Motor neuron (in vitro differentiated cells): ENCODE measurements at regions not wholly inside any gene's neighbourhood (a gene's known extent, or its start where the extent isn't known, plus 50 kb on each side); places are given as distances from the start of the nearest gene placed in this dataset.

Experiments used
- ATAC-seq, 8 experiments: fragments of 200-7000 bp; cut with Tn5 transposase; replicated peaks in 6 of 8; 2 replicates each; pipeline ENCODE4 v1.8.0; 2021; ENCODE audit warnings: mild to moderate bottlenecking in 8 of 8, moderate library complexity in 8 of 8
- H3K27ac ChIP-seq, 2 donors: fragments of 250-450 bp; sonication (Bioruptor Pico); 2 replicates each; pipeline ENCODE4 v1.9.0; 2021; ENCODE audit warnings: antibody characterized with exemption in 2 of 2, mild to moderate bottlenecking in 2 of 2, moderate library complexity in 1 of 2
- H3K4me1 ChIP-seq, 2 donors: fragments of 250-450 bp; sonication (Bioruptor Pico); replicated peaks in 1 of 2; 2 replicates each; pipeline ENCODE4 v1.6.1; 2021; ENCODE audit warnings: antibody characterized with exemption in 2 of 2, mild to moderate bottlenecking in 2 of 2, moderate library complexity in 1 of 2
- H3K4me3 ChIP-seq, 5 donors: fragments of 250-450 bp; sonication (Bioruptor Pico); 2 replicates each; pipeline ENCODE4 v1.9.0; 2021; ENCODE audit warnings: antibody characterized with exemption in 5 of 5, mild to moderate bottlenecking in 5 of 5, moderate library complexity in 4 of 5
- WGBS, 10 experiments: fragments of 450-650 bp; shearing (Covaris generic); methylation state at CpG; one replicate each; pipeline ENCODE4 v1.0.0; 2022; 5-methylcytosine and 5-hydroxymethylcytosine counted together
- in situ Hi-C, 9 experiments: fragments of 400-800 bp; cut with MboI; loops; one replicate each; pipeline ENCODE4 v1.15.0; 2021; ENCODE audit warnings: low sequenced_read_pairs in 9 of 9, low pct_unique_long_range_greater_than_20kb in 2 of 9; ENCODE audit not compliant: unreplicated experiment in 9 of 9

- no peak for ATAC-seq
- Histone ChIP-seq H3K27ac (no peak overlapping the region), H3K4me1 (peaks cover 0 to 3% of the 10 kb centered on the region in 2 donors), H3K4me3 (no peak overlapping the region)
- 0 to 100% (median 78%) methylated on average over 1 to 3 of the region's 3 CpGs; no CpG with 5 or more reads in 2 of the 10 experiments for WGBS, 10 experiments
- in situ Hi-C loops: no loop called here
These were observed 88.7 kb downstream of the ASCL1 start for GRCh38 chr12:103046154-103046553.

DNA sequence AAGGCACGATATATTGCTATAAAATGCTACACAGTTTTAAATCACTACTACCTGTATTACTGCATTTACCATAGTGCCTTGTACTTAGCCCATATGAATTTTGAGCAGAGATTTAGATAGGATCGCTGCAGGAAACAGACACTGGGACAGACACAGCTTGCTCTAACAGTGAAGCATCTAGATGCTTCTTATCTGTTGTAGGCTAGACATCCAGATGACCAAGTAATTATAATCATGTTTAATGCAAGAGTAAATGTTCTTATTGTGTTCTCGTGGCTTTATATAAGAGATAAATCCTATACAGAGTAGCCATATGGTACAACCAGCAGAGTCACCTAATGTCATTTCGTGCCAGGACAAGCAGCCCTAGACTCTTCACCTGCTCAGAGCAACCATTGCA is 92.8 kb downstream of the ASCL1 start:
- Histone ChIP-seq H3K4me3 (no peak overlapping the region), H3K27ac (no peak overlapping the region), H3K4me1 (no peaks in the 10 kb centered on the region)
- 0 to 100% (median 82%) methylated on average over 1 to 4 of the region's 4 CpGs for WGBS, 10 experiments
- in situ Hi-C loops: no loop called here
- no peak for ATAC-seq

DNA sequence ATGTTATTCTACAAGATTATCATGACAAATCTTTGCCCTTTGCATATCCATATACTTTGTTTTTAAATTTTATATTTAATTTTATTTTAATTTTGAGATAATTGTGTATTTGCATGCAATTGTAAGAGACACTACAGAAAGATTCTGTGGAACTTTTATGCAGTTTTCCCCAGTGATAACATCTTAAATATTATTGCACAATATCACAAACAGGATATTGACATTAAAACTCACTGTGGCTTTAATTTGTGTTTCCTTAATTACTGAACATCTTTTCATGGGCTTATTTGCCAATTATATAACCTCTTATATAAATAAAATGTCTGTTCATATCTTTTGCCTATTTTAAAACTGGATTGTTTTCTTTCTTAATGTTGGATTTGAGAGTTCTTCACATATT is 95.6 kb downstream of the ASCL1 start:
- Histone ChIP-seq H3K4me1 (no peaks in the 10 kb centered on the region), H3K27ac (no peak overlapping the region), H3K4me3 (no peak overlapping the region)
- in situ Hi-C loops: no loop called here
- ATAC-seq: no peak

DNA sequence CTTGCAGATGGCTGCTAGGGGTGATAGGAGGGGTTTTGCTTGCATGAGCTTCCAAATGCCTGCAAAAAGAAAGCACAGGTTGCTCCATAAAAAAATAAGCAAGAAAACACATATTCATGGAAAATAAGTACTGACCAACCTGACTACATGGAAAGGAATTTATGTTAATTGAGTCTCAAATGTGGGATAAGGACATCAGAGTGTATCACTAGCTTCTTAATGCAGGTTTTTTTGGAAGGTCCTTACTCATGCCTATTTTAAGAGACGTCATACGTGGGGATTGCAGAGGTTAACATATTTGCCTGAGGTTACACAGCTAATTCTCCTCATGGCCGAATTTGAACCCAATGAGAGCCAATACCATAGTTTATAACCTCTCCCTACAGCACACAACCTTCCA is 116.2 kb downstream of the ASCL1 start:
- 0 to 100% (median 80%) methylated on average over 1 to 3 of the region's 3 CpGs; no CpG with 5 or more reads in 3 of the 10 experiments for WGBS, 10 experiments
- no peak overlapping the region for H3K27ac ChIP-seq
- in situ Hi-C loops: no loop called here
- peak in 3 of 8 experiments; percentile 57 to 92 (median 84) for ATAC-seq
- no peak overlapping the region for H3K4me3 ChIP-seq
- H3K4me1 ChIP-seq: no peaks in the 10 kb centered on the region

DNA sequence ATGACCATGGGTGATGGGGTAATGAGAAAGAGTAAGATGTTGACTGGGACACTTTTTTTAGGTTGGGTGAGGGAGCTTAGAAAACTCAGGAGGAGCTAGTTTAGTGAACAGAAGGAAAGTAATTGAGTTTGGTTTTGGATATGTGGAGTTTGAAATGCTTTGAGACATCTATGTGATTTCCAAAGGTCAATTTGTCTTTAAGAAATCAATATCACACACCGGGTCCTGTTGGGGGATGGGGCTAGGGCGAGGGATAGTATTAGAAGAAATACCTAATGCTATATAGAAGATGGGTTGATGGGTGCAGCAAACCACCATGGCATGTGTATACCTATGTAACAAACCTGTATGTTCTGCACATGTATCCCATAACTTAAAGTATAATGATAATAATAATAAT is 118.4 kb downstream of the ASCL1 start:
- no peak for ATAC-seq
- WGBS, 10 experiments: 0 to 92% (median 43%) methylated on average over 1 to 2 of the region's 2 CpGs; no CpG with 5 or more reads in 2 of the 10 experiments
- H3K4me3 ChIP-seq: no peak overlapping the region
- H3K4me1 ChIP-seq: no peaks in the 10 kb centered on the region
- no peak overlapping the region for H3K27ac ChIP-seq
- in situ Hi-C loops: no loop called here

DNA sequence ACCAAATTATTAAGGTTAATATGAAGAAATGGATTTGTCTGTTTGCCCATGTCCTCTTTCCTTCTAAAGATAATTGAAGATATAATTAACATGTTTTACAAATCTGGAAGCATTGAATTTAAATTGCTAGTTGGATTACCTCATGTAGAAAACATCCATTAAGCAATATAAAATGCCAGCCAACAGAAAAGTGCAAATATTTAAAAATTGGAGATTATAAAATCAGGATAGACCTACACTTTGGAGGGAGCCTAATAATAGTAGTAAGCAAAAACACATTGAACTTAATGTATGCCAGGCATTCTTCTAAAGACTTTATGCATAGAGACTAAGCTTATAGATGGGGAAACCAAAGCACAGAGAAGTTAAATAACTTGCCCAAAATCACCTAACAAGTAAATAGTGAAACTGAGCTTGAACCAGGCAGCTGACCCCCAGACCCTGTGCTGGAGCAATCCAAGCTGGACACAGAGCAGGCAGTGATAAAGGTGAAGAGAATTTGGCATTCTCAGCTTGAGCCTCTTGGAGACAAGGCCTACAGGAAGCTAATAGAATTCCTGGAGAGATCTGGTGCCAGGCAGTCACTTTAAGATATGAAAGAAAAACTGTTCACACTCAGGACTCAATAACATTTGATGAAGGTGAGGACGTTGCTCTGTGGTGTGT is 119.8 kb downstream of the ASCL1 start:
- H3K4me1 ChIP-seq: no peaks in the 10 kb centered on the region
- in situ Hi-C loops: no loop called here
- H3K27ac ChIP-seq: no peak overlapping the region
- no peak for ATAC-seq
- 0 to 100% (median 82%) methylated on average over 1 of the region's 1 CpG; no CpG with 5 or more reads in 2 of the 10 experiments for WGBS, 10 experiments
- H3K4me3 ChIP-seq: no peak overlapping the region

GRCh38 chr12:103085541-103085940 is 128.1 kb downstream of the ASCL1 start:
- H3K4me3 ChIP-seq: no peak overlapping the region
- 0 to 95% (median 68%) methylated on average over 2 to 5 of the region's 5 CpGs for WGBS, 10 experiments
- in situ Hi-C loops: no loop called here
- H3K4me1 ChIP-seq: peaks cover 0 to 3% of the 10 kb centered on the region in 2 donors
- ATAC-seq: no peak
- no peak overlapping the region for H3K27ac ChIP-seq

GRCh38 chr12:103086471-103086870 is 129.0 kb downstream of the ASCL1 start:
- ATAC-seq: no peak
- WGBS, 10 experiments: 6 to 95% (median 80%) methylated on average over 2 to 6 of the region's 6 CpGs
- Histone ChIP-seq H3K4me1 (peaks cover under 1 to 10% of the 10 kb centered on the region in 2 donors), H3K4me3 (no peak overlapping the region), H3K27ac (no peak overlapping the region)
- in situ Hi-C loops: no loop called here

- no peak for ATAC-seq
- no peak overlapping the region for H3K27ac ChIP-seq
- no peak overlapping the region for H3K4me3 ChIP-seq
- 0 to 100% (median 42%) methylated on average over 1 to 3 of the region's 3 CpGs; no CpG with 5 or more reads in 4 of the 10 experiments for WGBS, 10 experiments
- in situ Hi-C loops: no loop called here
- peaks cover 7 to 10% of the 10 kb centered on the region in 2 donors for H3K4me1 ChIP-seq
These were observed 136.1 kb downstream of the ASCL1 start for GRCh38 chr12:103093499-103094106.

DNA sequence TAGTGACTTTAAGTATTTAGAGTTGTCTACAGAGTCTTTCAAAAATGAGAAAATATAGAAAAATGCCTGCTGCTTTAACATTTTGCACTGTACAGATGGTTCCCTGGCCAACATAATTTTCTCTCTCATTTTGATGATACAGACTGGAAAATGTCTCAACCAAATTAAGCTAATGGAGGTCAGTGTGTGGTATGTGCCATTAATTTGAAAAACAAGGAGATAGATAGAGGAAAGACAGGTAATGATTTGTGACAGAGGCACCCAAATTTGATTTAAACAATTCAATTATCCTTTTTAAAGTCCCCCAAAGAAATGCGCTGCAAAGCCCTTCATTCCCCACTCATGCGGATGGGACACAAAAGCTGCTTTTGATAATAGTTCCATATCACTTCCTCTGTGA is 140.0 kb downstream of the ASCL1 start:
- ATAC-seq: no peak
- WGBS, 10 experiments: 100% methylated on average over 1 of the region's 2 CpGs; no CpG with 5 or more reads in 9 of the 10 experiments
- in situ Hi-C loops: no loop called here
- no peak overlapping the region for H3K27ac ChIP-seq
- H3K4me3 ChIP-seq: no peak overlapping the region
- no peaks in the 10 kb centered on the region for H3K4me1 ChIP-seq

DNA sequence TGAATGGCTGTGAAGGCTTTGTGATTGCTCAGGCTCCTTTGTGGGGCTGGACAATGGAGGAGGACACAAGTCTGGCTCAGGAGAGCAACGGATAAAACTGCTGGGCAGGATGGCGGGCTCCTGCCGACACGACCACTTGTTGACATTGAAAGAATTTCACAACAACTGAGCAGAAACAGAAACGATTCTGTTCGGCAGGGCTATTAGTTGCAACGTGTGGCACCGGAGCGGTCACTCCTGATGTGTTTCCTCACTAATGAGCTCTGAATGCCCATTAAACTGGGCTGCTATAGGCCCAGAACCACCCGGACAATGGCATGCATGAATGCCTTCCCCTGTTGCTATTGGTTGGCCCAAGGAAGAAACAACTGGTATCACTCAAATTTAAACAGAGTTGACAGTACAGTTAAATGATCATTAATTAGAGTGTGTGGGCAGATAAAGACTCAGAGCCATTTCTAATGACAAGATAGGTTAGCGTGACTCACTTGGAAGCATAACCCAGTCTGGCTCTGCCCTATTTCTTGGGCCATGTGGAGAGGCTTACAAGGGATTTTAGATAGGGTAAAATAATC is 142.9 kb downstream of the ASCL1 start:
- no peak overlapping the region for H3K4me3 ChIP-seq

DNA sequence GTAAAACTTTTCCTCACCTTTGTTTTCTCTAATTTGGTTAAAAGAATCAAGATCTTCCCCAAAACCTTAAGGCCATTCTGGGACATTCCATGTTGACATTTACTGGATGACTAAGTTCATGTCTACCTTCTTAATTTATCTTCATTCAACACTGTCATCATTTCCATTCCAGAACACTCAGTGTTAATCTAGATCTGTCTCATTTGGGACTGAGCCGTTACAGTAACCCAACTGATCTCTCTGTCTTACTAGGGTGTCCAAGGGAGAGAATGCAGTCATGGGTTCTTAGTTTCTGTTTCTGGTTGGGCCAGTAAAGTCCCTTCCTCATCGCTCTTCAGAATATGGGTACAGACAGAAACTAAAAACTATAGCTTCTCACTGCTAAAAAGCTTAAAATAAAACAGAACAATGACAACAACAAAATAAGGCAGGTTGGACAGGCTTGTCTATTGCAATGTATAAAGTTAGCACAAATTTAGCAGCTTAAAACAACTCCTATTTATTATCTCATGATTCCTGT is 144.8 kb downstream of the ASCL1 start:
- WGBS, 10 experiments: 0 to 100% (median 79%) methylated on average over 1 to 2 of the region's 2 CpGs; no CpG with 5 or more reads in 1 of the 10 experiments
- no peak for ATAC-seq
- Histone ChIP-seq H3K27ac (no peak overlapping the region), H3K4me1 (no peaks in the 10 kb centered on the region), H3K4me3 (no peak overlapping the region)
- in situ Hi-C loops: no loop called here

More for the DNA sequence above, 142.9 kb downstream of the ASCL1 start:
- WGBS, 10 experiments: 20 to 100% (median 70%) methylated on average over 1 to 11 of the region's 11 CpGs; no CpG with 5 or more reads in 3 of the 10 experiments
- peak in 5 of 8 experiments; percentile 60 to 78 (median 72) for ATAC-seq
- H3K4me1 ChIP-seq: no peaks in the 10 kb centered on the region
- H3K27ac ChIP-seq: no peak overlapping the region
- in situ Hi-C loops: no loop called here

- Histone ChIP-seq H3K4me3 (no peak overlapping the region), H3K4me1 (no peaks in the 10 kb centered on the region), H3K27ac (no peak overlapping the region)
- in situ Hi-C loops: no loop called here
- 7 to 100% (median 76%) methylated on average over 1 to 2 of the region's 2 CpGs for WGBS, 10 experiments
- no peak for ATAC-seq
These were observed 148.6 kb downstream of the ASCL1 start for GRCh38 chr12:103105971-103106597.
